IgD-negative memory B cell (primary cell): ENCODE measurements at regions not wholly inside any gene's neighbourhood (a gene's known extent, or its start where the extent isn't known, plus 50 kb on each side); places are given as distances from the start of the nearest gene placed in this dataset.
"Not testable (repeated sequence)": the region's sequence is repeated elsewhere in the genome, so short reads cannot be mapped to it uniquely, and the experiment has no call there.

Experiments
- H3K27ac Mint-ChIP-seq, 3 donors: one replicate each; pipeline ENCODE4 v1.8.0; 2020 to 2022; ENCODE audit warnings: mild to moderate bottlenecking in 3 of 3, mixed read lengths in 3 of 3, moderate library complexity in 1 of 3
- H3K27me3 Mint-ChIP-seq: one replicate; pipeline ENCODE4 v1.8.0; 2021; ENCODE audit warnings: mixed read lengths
- H3K36me3 Mint-ChIP-seq: one replicate; pipeline ENCODE4 v1.8.0; 2020; ENCODE audit warnings: mild to moderate bottlenecking, mixed read lengths
- H3K4me1 Mint-ChIP-seq, 3 donors: one replicate each; pipeline ENCODE4 v1.8.0; 2020 to 2022; ENCODE audit warnings: mixed read lengths in 3 of 3, mild to moderate bottlenecking in 1 of 3
- H3K4me3 Mint-ChIP-seq, 4 donors: one replicate each; pipeline ENCODE4 v1.8.0; 2020 to 2022; ENCODE audit warnings: mild to moderate bottlenecking in 4 of 4, mixed read lengths in 4 of 4, moderate library complexity in 3 of 4
- H3K9me3 Mint-ChIP-seq, 3 donors: one replicate each; pipeline ENCODE4 v1.8.0; 2020 to 2021; ENCODE audit warnings: mixed read lengths in 3 of 3, mild to moderate bottlenecking in 1 of 3

- H3K4me3 Mint-ChIP-seq, H3K27ac Mint-ChIP-seq, H3K9me3 Mint-ChIP-seq, H3K4me1 Mint-ChIP-seq, H3K27me3 Mint-ChIP-seq, H3K36me3 Mint-ChIP-seq: not testable (repeated sequence)
Observed at GRCh38 chr10:22467393-22467792, 122.1 kb downstream of the SPAG6 start.

GRCh38 chr10:22468570-22469320 lies 123.4 kb downstream of the SPAG6 start:
- H3K4me1 Mint-ChIP-seq = peaks cover 0 to 6% (median 3%) of the 10 kb centered on the region in 3 donors
- H3K36me3 Mint-ChIP-seq = peaks cover 1% of the 10 kb centered on the region
- H3K9me3 Mint-ChIP-seq = no peaks in the 10 kb centered on the region
- H3K27me3 Mint-ChIP-seq = peaks cover 8% of the 10 kb centered on the region
- H3K27ac Mint-ChIP-seq = no peak overlapping the region
- H3K4me3 Mint-ChIP-seq = no peak overlapping the region

DNA sequence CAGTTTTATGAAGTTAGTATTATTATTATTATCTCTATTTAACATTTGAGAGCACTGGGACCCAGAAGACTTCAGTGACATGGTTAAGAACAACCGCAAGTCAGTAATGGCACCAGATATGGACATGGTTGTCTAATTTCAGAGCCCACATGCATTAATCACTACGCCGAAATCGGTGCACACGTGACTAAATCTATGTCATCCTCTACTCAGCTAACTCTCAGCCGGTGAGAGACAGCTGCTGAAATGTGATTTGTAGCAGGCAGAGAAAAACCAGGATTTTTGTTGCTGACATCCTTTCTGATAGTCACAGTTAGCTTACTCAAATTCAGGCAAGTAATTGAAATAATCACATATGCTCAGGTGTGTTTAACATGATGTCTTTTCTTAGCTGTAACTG lies 127.7 kb downstream of the SPAG6 start:
- peaks cover under 1% of the 10 kb centered on the region for H3K36me3 Mint-ChIP-seq
- peaks cover 0 to 2% (median 0%) of the 10 kb centered on the region in 3 donors for H3K9me3 Mint-ChIP-seq
- no peak overlapping the region for H3K27ac Mint-ChIP-seq
- no peak overlapping the region for H3K4me3 Mint-ChIP-seq
- H3K27me3 Mint-ChIP-seq = peaks cover 34% of the 10 kb centered on the region
- peaks cover 7 to 18% (median 8%) of the 10 kb centered on the region in 3 donors for H3K4me1 Mint-ChIP-seq

- Mint-ChIP-seq H3K27ac (no peak overlapping the region), H3K27me3 (peaks cover 37% of the 10 kb centered on the region), H3K36me3 (peaks cover 2% of the 10 kb centered on the region), H3K9me3 (peaks cover 0 to 2% (median 0%) of the 10 kb centered on the region in 3 donors), H3K4me1 (peaks cover 7 to 22% (median 8%) of the 10 kb centered on the region in 3 donors), H3K4me3 (no peak overlapping the region)
Observed at GRCh38 chr10:22473459-22473858, 128.2 kb downstream of the SPAG6 start.

- H3K4me1 Mint-ChIP-seq = peaks cover 7 to 25% (median 8%) of the 10 kb centered on the region in 3 donors
- H3K9me3 Mint-ChIP-seq = peaks cover 0 to 2% (median 0%) of the 10 kb centered on the region in 3 donors
- peak overlapping the region; percentile 86 to 96 (median 91) for H3K4me3 Mint-ChIP-seq
- peaks cover 41% of the 10 kb centered on the region for H3K27me3 Mint-ChIP-seq
- peaks cover 2% of the 10 kb centered on the region for H3K36me3 Mint-ChIP-seq
- H3K27ac Mint-ChIP-seq = peak overlapping the region in 2 of 3 donors; percentile 82 to 85
Observed at GRCh38 chr10:22475651-22476600, 130.6 kb downstream of the SPAG6 start.

DNA sequence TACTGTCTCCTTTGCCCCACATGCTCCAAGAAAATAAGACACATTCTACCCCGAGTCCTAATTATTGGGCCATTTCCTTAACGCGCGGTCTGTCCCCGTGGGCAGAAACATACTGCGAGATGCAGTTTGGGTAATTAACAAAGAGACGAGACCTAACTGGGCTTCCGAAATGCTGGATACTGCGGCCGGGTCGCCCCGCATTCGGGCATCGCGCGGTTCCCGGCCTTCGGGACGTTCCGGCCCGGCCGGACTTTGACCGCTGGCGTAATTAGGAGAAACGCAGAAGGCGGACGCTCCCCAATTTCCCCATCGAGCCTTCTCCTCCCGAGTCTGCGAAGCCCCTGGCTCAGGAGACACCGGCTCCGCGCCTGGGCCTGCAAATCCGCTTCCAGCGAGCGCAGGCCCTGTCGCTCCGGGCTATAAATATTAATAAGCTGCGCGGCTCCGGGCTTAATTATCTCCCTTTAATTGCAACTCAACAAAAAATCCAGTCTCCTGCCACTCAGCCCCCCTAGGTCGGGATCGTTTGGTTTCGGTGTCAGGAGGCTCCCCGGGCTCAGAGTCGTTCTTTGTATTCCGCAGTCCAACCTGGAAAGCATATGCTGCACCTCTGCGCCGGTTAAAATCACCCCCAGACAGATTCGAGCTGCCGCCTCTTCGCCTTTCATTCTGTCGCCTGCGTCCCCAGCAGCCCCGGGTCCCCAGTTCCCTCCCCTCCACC lies 131.5 kb downstream of the SPAG6 start:
- Mint-ChIP-seq H3K4me1 (peaks cover 7 to 25% (median 8%) of the 10 kb centered on the region in 3 donors), H3K4me3 (peak overlapping the region; percentile 60 to 85 (median 74)), H3K27me3 (peaks cover 40% of the 10 kb centered on the region), H3K36me3 (peaks cover 4% of the 10 kb centered on the region), H3K9me3 (peaks cover 0 to 2% (median 0%) of the 10 kb centered on the region in 3 donors), H3K27ac (peak overlapping the region in 2 of 3 donors; percentile 23 to 33)

GRCh38 chr10:22477334-22478287 lies 132.3 kb downstream of the SPAG6 start:
- Mint-ChIP-seq H3K27ac (peak overlapping the region in 1 of 3 donors; percentile 23), H3K27me3 (peaks cover 34% of the 10 kb centered on the region), H3K36me3 (peaks cover 4% of the 10 kb centered on the region), H3K4me1 (peaks cover 11 to 25% (median 12%) of the 10 kb centered on the region in 3 donors), H3K4me3 (peak overlapping the region in 3 of 4 donors; percentile 45 to 80 (median 66)), H3K9me3 (peaks cover 0 to 2% (median 0%) of the 10 kb centered on the region in 3 donors)

DNA sequence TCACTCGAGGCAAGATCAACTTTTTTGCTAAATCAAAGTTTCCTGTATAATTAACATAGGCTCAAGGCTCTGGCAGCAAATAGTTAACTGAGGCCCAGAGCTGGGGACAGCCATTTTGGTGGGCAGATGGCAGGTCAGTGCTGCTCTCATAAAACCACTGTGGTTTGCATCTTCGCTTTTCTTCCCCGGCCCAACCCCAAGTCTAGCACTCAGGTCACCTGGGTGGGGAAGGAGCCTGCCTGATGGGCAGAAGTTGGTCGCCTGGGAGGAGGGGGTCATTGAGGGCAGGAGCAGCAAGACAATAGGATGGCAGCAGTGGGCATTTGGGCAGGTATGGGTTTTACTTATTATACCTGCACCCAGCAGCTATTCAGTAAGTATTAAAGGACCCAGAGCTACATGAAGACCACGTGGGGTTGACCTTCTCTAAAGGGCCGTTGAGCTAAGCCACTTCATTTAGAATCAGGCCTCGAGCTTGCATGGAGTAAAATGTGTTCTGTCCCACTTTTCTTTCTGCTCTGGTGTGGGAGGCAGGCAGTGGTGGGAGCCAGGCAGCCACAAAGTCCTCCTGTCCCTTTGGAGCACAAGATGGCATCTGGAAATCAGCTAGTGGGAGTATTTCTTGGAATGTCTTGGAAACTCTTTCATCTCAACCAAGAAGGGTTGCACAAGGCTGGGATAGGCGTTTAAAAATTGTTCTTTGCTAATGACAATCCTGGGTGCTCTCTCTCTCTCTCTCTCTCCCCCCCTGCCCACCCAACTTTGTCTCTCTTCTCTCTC lies 133.4 kb downstream of the SPAG6 start:
- Mint-ChIP-seq H3K27ac (peak overlapping the region in 1 of 3 donors; percentile 27), H3K4me3 (peak overlapping the region in 1 of 4 donors; percentile 66), H3K27me3 (peaks cover 32% of the 10 kb centered on the region), H3K4me1 (peaks cover 13 to 33% (median 18%) of the 10 kb centered on the region in 3 donors), H3K36me3 (peaks cover 4% of the 10 kb centered on the region), H3K9me3 (peaks cover 0 to 2% (median 0%) of the 10 kb centered on the region in 3 donors)

DNA sequence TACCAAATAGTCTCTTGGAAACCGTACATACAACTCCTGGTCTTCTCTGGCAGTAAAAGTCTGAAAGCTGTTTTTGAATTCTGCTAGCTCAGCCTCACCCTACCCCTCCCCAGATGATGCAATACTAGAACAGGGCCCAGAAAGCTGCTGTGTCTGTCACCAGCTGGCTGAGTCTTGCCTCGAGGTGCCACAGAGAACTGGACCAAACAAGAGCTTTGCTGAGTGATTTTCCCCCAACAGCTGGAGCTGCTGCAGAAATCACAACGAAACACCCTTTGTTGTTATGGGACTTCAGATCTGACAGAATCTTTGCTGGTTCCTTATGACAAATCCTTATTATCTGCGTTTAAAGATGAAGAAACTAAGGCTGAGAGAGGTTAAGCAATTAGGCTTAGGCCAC lies 134.1 kb downstream of the SPAG6 start:
- Mint-ChIP-seq H3K9me3 (peaks cover 0 to 2% (median 0%) of the 10 kb centered on the region in 3 donors), H3K4me1 (peaks cover 13 to 36% (median 18%) of the 10 kb centered on the region in 3 donors), H3K4me3 (peak overlapping the region in 3 of 4 donors; percentile 6 to 43 (median 40)), H3K36me3 (peaks cover 4% of the 10 kb centered on the region), H3K27ac (peak overlapping the region in 1 of 3 donors; percentile 21), H3K27me3 (peaks cover 29% of the 10 kb centered on the region)

DNA sequence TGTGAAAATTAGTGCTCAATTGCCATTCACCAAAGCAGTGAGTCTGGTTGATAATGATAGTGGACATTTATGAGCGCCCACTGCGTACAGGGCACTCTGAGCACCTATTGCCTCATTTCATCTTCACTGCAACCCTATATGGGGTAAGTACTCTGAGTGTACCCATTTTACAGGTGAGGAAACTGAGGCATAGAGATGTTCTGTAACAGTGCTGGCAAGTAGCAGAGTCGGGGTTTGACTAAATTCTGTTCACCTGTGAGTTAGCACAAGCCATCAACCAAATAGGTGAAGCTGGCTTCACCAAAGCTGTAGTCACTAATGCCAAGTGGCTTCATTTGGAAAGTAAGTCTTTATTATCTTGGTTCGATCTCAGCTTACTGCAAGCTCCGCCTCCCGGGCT lies 135.8 kb downstream of the SPAG6 start:
- H3K36me3 Mint-ChIP-seq = peaks cover 4% of the 10 kb centered on the region
- H3K4me1 Mint-ChIP-seq = peaks cover 7 to 24% (median 12%) of the 10 kb centered on the region in 3 donors
- peaks cover 15% of the 10 kb centered on the region for H3K27me3 Mint-ChIP-seq
- H3K27ac Mint-ChIP-seq = no peak overlapping the region
- H3K9me3 Mint-ChIP-seq = no peaks in the 10 kb centered on the region
- H3K4me3 Mint-ChIP-seq = no peak overlapping the region

- Mint-ChIP-seq H3K4me3 (peak overlapping the region in 2 of 4 donors; percentile 40 to 47), H3K27me3 (peaks cover 10% of the 10 kb centered on the region), H3K27ac (no peak overlapping the region), H3K9me3 (no peaks in the 10 kb centered on the region), H3K36me3 (peaks cover 4% of the 10 kb centered on the region), H3K4me1 (peaks cover 5 to 20% (median 11%) of the 10 kb centered on the region in 3 donors)
Observed at GRCh38 chr10:22481687-22482539, 136.6 kb downstream of the SPAG6 start.

DNA sequence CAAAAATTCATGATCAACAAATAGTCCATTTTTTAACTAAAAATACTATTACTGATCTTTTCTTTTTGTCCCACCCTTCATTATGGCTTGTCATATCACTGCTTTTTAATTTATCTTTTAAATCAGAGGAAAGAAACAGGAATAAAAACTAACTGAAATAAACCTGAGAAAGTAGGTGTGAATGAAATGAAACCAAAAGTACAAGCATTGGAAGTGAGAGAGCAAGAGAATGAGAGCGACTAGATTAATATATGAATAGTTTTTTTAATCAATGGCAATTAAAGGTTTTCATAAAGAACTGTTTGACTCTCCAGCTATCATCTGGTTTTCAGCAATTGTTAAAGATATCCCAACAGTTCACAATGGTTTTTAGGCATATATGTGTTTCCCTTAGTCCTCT lies 137.8 kb downstream of the SPAG6 start:
- H3K36me3 Mint-ChIP-seq = peaks cover 2% of the 10 kb centered on the region
- peak overlapping the region in 1 of 3 donors; percentile 24 for H3K27ac Mint-ChIP-seq

More for the DNA sequence above, 137.8 kb downstream of the SPAG6 start:
- no peaks in the 10 kb centered on the region for H3K9me3 Mint-ChIP-seq
- H3K4me3 Mint-ChIP-seq = peak overlapping the region in 3 of 4 donors; percentile 56 to 74 (median 59)
- H3K4me1 Mint-ChIP-seq = peaks cover 5 to 17% (median 11%) of the 10 kb centered on the region in 3 donors
- H3K27me3 Mint-ChIP-seq = peaks cover 6% of the 10 kb centered on the region
